ENCODE measurements at regions not wholly inside any gene's neighbourhood (a gene's known extent, or its start where the extent isn't known, plus 50 kb on each side); places are given as distances from the start of the nearest gene placed in this dataset.

DNA sequence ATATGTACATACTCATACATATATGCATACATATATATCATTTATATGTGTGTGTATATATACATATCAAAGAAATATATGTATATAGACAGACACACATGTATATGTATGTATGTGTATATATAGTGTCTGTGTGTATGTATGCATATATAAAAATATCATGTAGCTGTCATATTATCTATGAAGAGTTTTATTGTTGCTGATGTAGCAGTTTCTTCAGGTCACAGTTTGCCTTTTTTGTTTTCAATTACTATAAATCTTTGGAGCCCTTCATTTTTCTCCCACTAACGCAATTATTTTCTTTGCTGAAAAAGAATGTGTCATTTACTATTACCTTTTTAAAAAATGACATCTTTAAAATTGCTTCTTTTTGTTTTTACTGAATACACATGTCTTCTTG lies 904.5 kb downstream of the PLA2G4A start:
- TF ChIP-seq, protein P1, sequence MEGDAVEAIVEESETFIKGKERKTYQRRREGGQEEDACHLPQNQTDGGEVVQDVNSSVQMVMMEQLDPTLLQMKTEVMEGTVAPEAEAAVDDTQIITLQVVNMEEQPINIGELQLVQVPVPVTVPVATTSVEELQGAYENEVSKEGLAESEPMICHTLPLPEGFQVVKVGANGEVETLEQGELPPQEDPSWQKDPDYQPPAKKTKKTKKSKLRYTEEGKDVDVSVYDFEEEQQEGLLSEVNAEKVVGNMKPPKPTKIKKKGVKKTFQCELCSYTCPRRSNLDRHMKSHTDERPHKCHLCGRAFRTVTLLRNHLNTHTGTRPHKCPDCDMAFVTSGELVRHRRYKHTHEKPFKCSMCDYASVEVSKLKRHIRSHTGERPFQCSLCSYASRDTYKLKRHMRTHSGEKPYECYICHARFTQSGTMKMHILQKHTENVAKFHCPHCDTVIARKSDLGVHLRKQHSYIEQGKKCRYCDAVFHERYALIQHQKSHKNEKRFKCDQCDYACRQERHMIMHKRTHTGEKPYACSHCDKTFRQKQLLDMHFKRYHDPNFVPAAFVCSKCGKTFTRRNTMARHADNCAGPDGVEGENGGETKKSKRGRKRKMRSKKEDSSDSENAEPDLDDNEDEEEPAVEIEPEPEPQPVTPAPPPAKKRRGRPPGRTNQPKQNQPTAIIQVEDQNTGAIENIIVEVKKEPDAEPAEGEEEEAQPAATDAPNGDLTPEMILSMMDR (IDR thresholded peaks at IDR 0.05): no peak
- TF ChIP-seq ZFX (IDR thresholded peaks at IDR 0.05; ENCODE audit: borderline replicate concordance): no peak

All from 22Rv1 (cell line).